HUES64 (cell line): ENCODE measurements at regions not wholly inside any gene's neighbourhood (a gene's known extent, or its start where the extent isn't known, plus 50 kb on each side); places are given as distances from the start of the nearest gene placed in this dataset.

Experiments
- H3K27ac ChIP-seq: 2 replicates; pipeline ENCODE4 v1.7.0; 2013; ENCODE audit warnings: low read depth, low read length, inconsistent platforms
- H3K27me3 ChIP-seq: 2 replicates; pipeline ENCODE4 v1.6.1; 2013; ENCODE audit warnings: mild to moderate bottlenecking, low read length; ENCODE audit not compliant: insufficient read depth
- H3K36me3 ChIP-seq: 2 replicates; pipeline ENCODE4 v1.6.1; 2013; ENCODE audit warnings: mild to moderate bottlenecking, low read length; ENCODE audit not compliant: insufficient read depth
- H3K4me1 ChIP-seq: 2 replicates; pipeline ENCODE4 v1.6.1; 2013; ENCODE audit warnings: mild to moderate bottlenecking, low read length, moderate library complexity; ENCODE audit not compliant: insufficient read depth
- H3K4me3 ChIP-seq: 2 replicates; pipeline ENCODE4 v1.5.1; 2013; ENCODE audit warnings: mild to moderate bottlenecking, low read length, moderate library complexity
- H3K9ac ChIP-seq: 2 replicates; pipeline ENCODE4 v1.6.1; 2013; ENCODE audit warnings: mild to moderate bottlenecking, low read depth, low read length
- H3K9me3 ChIP-seq: 2 replicates; pipeline ENCODE4 v1.6.1; 2013; ENCODE audit warnings: low read depth, low read length; ENCODE audit not compliant: insufficient read depth
- WGBS: fragments of 150-250, 120-280 bp; methylation state at CpG from one replicate; pipeline ENCODE4 v1.1.7; 2013; ENCODE audit warnings: missing lambda C conversion rate; 5-methylcytosine and 5-hydroxymethylcytosine counted together

DNA sequence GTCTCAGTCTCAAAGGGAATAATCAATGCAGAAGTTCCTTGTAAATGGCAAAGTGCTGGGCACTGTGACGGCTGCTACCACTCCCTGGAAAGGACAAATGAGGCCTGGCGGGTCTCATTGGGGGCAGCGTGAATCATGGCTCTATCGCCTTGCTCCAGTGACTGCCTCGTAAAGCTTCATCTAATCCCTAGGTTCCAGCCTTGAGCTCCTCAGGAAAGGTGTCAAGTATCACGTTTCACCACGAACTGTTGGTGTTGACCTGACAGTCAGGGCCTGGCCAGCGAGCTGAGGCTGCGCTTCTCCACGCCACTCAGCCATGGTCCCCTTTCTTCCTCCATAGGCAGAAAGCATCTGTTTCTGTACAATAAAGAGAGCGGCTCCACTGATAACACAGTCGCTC lies 126.7 kb upstream of the ZNF32 start:
- Histone ChIP-seq H3K27me3 (no peaks in the 10 kb centered on the region), H3K9ac (no peak overlapping the region), H3K4me3 (no peak overlapping the region), H3K36me3 (no peaks in the 10 kb centered on the region), H3K4me1 (no peaks in the 10 kb centered on the region), H3K9me3 (no peaks in the 10 kb centered on the region), H3K27ac (no peak overlapping the region)
- 86% methylated on average over 12 of the region's 12 CpGs for WGBS

DNA sequence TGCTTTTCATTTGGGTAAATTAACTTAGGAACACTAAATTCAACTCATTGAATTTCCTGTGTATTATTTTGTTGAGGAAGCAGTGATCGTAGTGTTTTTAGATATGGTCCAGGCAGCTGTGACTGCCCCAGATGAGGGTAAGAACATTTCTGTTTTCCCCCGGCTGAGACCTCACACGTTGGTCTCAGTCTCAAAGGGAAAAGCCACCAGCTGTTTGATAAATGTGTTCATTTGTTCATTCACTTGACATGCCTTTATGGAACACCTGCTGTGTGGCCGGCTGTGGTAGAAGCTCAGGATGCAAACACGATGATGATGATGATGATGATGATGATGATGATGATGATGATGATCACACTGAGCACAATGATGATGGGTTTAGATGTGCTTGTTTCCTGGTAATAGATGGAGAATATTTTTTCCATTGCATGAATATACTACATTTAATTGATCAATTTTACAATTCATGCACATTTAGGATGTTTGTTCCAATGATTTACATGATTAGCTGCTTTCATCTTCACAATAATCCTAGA lies 125.6 kb upstream of the ZNF32 start:
- H3K4me1 ChIP-seq, result no peaks in the 10 kb centered on the region
- no peaks in the 10 kb centered on the region for H3K27me3 ChIP-seq
- 91% methylated on average over 5 of the region's 5 CpGs for WGBS
- H3K36me3 ChIP-seq, result no peaks in the 10 kb centered on the region
- H3K27ac ChIP-seq, result no peak overlapping the region
- no peaks in the 10 kb centered on the region for H3K9me3 ChIP-seq
- H3K9ac ChIP-seq, result no peak overlapping the region
- H3K4me3 ChIP-seq, result no peak overlapping the region

DNA sequence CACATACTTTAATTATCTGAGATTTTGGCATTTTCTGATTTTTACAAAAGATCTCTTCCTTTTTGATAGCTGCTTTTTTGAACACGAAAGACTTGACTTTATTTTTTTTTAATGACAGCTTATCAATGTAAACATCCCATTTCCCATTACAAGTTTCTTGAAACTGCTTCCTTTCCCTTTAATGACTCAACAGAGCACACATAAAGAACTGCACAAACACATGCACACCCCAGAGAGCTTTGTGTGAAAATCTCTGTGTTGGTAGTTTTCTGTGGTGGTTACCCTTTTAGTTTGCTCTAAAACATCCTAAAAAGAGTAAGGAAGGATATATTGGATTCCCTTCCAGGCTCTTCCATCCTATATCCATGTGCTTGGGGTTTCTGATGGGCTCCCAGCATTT lies 125.1 kb upstream of the ZNF32 start:
- H3K27ac ChIP-seq, result no peak overlapping the region
- WGBS, result 100% methylated on average over 1 of the region's 1 CpG

DNA sequence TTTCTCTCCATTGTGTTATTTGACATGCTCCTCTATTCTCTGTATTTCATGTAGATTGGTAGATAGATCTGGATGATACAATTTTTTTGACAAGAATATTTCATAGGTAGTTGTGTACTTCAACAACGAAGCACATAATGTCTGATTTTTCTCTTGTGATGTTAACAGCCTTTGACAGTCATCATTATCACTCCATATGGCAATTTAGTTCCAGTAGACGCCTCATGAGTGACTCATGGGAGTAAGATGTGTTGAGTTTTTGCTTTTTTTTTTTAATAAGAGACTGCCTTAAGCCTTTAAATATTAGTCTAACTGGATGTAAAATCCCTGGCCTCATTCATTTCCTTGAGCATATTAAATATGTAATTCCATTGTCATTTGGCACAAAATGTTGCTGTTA lies 123.5 kb upstream of the ZNF32 start:
- H3K9ac ChIP-seq, result no peak overlapping the region
- H3K4me3 ChIP-seq, result no peak overlapping the region
- H3K36me3 ChIP-seq, result no peaks in the 10 kb centered on the region
- no peaks in the 10 kb centered on the region for H3K9me3 ChIP-seq
- no peaks in the 10 kb centered on the region for H3K27me3 ChIP-seq
- no peaks in the 10 kb centered on the region for H3K4me1 ChIP-seq
- WGBS, result 100% methylated on average over 1 of the region's 2 CpGs
- H3K27ac ChIP-seq, result no peak overlapping the region

More for the DNA sequence above, 125.1 kb upstream of the ZNF32 start:
- no peaks in the 10 kb centered on the region for H3K36me3 ChIP-seq
- H3K4me3 ChIP-seq, result no peak overlapping the region
- H3K9ac ChIP-seq, result no peak overlapping the region
- no peaks in the 10 kb centered on the region for H3K9me3 ChIP-seq
- no peaks in the 10 kb centered on the region for H3K27me3 ChIP-seq
- no peaks in the 10 kb centered on the region for H3K4me1 ChIP-seq

DNA sequence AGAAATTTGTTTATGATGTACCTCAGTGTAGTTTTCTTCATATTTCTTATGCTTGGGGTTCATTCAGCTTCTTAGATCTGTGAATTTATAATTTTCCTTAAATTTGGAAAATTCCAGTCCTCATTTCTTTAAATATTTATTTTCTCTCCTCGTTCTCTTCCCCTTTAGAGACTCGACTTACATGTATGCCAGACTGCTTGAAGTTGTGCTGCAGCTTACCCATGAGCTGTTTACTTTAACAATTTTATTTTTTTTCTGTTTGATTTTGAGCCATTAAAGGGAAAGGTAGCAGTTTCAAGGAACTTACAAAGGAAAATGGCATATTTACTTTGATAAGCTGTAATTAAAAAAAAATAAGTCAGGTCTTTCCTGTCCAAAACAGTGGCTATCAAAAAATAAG lies 123.0 kb upstream of the ZNF32 start:
- Histone ChIP-seq H3K9me3 (no peaks in the 10 kb centered on the region), H3K9ac (no peak overlapping the region), H3K27me3 (no peaks in the 10 kb centered on the region), H3K4me1 (no peaks in the 10 kb centered on the region), H3K36me3 (no peaks in the 10 kb centered on the region), H3K4me3 (no peak overlapping the region), H3K27ac (no peak overlapping the region)
- 84% methylated on average over 2 of the region's 2 CpGs for WGBS

DNA sequence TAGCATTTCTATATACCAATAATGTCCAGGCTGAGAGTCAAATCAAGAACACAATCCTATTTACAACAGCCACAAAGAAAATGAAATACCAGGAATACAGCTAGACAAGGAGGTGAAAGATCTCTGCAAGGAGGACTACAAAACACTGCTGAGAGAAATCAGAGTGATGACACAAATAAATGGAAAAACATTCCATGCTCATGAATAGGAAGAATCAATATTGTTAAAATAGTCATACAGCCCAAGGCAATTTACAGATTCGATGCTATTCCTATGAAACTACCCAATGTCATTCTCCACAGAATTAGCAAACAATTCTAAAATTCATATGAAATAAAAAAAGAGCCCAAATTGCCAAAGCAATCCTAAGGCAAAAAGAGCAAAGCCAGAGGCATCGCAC lies 116.8 kb upstream of the ZNF32 start:
- Histone ChIP-seq H3K4me3 (no peak overlapping the region), H3K36me3 (no peaks in the 10 kb centered on the region), H3K27me3 (no peaks in the 10 kb centered on the region), H3K27ac (no peak overlapping the region), H3K9ac (no peak overlapping the region), H3K4me1 (no peaks in the 10 kb centered on the region), H3K9me3 (no peaks in the 10 kb centered on the region)
- 85% methylated on average over 2 of the region's 2 CpGs for WGBS

DNA sequence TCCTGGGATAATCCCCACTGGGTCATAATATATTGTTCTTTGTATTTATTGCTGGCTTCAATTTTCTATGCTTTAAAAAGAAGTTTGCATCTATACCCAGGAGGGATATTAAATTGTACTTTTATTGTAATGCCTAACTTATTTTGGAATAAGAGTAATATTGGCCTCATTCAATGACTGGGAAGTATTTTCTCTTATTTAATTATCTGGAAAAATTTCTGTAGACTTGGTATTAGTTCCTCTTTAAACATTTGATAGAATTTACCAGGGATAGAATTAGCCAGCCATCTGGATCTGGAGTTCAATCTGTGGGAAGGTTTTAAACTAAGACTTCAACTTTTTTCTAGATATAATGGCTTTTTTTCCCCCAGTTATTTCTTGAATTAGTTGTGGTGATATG lies 115.2 kb upstream of the ZNF32 start:
- no peaks in the 10 kb centered on the region for H3K27me3 ChIP-seq
- H3K9me3 ChIP-seq, result no peaks in the 10 kb centered on the region
- H3K4me3 ChIP-seq, result no peak overlapping the region
- H3K4me1 ChIP-seq, result no peaks in the 10 kb centered on the region
- no peak overlapping the region for H3K27ac ChIP-seq
- H3K36me3 ChIP-seq, result no peaks in the 10 kb centered on the region
- H3K9ac ChIP-seq, result no peak overlapping the region

DNA sequence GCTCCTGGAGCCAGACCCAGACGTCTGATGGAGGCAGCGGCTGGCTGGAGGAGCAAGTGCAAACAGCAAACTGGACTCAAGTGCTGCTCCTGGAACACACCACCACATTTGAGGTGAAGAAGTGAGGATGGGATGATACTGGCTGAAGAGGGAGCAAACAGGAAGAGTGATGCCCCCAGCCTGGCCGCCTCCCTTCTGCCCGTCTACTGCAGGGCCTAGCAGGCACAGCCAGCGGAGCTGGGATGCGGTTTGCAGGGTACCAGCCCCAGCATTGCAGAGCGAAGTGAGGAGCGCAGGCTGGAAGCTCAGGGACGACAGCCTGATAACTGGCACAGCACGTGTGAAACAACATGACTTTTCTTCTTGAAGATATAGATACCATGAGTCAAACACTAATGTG lies 111.8 kb upstream of the ZNF32 start:
- 92% methylated on average over 10 of the region's 10 CpGs for WGBS
- H3K9me3 ChIP-seq, result no peaks in the 10 kb centered on the region
- no peak overlapping the region for H3K9ac ChIP-seq
- peaks cover 7% of the 10 kb centered on the region; the same call in 1 of the 2 replicates for H3K4me1 ChIP-seq
- H3K27me3 ChIP-seq, result peaks cover 10% of the 10 kb centered on the region
- no peak overlapping the region for H3K27ac ChIP-seq
- no peaks in the 10 kb centered on the region for H3K36me3 ChIP-seq
- H3K4me3 ChIP-seq, result no peak overlapping the region

DNA sequence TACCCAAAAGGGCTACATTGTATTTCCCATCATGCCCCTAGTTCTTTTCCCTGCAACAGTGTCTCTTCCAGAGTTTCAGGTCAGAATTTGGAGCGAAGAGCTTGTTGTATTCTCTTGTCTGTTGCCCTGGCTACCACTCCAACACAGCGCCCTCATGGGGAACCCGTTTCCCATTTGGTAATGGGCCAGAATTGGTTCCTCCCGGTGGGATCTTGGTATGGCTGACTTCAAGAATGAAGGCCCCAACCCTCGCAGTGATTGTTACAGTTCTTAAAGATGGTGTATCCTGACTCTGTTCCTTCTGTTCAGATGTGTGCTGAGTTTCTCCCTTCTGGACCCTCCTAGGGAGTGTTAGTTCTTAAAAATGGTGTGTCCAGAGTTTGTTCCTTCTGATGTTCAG lies 110.5 kb upstream of the ZNF32 start:
- no peak overlapping the region for H3K27ac ChIP-seq
- no peak overlapping the region for H3K4me3 ChIP-seq
- peaks cover 14% of the 10 kb centered on the region; the same call in 1 of the 2 replicates for H3K4me1 ChIP-seq
- H3K36me3 ChIP-seq, result no peaks in the 10 kb centered on the region
- H3K9me3 ChIP-seq, result no peaks in the 10 kb centered on the region
- H3K9ac ChIP-seq, result no peak overlapping the region
- 83% methylated on average over 5 of the region's 5 CpGs for WGBS
- H3K27me3 ChIP-seq, result peaks cover 16% of the 10 kb centered on the region

DNA sequence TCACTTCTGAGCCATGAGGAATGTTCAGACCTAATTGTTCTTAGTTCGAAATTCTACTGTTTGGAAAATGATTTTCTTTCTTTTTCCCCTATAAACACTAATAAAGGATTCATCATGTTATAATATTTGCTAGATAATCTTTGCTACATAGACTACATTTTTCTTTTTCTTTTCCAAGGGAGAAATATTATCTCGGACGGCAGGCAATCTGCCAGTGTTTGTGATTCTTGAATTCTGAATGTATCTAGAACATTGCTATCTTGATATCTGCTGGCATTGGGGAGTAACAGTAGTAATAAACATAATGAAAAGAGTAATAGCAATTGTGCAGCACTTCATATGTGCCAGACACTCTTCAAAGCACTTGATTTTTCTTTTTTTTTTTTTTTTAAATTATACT lies 107.7 kb upstream of the ZNF32 start:
- H3K4me3 ChIP-seq, result no peak overlapping the region
- peaks cover 14% of the 10 kb centered on the region; the same call in 1 of the 2 replicates for H3K4me1 ChIP-seq
- no peak overlapping the region for H3K9ac ChIP-seq
- H3K9me3 ChIP-seq, result no peaks in the 10 kb centered on the region
- WGBS, result 100% methylated on average over 2 of the region's 3 CpGs
- H3K27ac ChIP-seq, result no peak overlapping the region
- H3K27me3 ChIP-seq, result peaks cover 27% of the 10 kb centered on the region
- H3K36me3 ChIP-seq, result no peaks in the 10 kb centered on the region

DNA sequence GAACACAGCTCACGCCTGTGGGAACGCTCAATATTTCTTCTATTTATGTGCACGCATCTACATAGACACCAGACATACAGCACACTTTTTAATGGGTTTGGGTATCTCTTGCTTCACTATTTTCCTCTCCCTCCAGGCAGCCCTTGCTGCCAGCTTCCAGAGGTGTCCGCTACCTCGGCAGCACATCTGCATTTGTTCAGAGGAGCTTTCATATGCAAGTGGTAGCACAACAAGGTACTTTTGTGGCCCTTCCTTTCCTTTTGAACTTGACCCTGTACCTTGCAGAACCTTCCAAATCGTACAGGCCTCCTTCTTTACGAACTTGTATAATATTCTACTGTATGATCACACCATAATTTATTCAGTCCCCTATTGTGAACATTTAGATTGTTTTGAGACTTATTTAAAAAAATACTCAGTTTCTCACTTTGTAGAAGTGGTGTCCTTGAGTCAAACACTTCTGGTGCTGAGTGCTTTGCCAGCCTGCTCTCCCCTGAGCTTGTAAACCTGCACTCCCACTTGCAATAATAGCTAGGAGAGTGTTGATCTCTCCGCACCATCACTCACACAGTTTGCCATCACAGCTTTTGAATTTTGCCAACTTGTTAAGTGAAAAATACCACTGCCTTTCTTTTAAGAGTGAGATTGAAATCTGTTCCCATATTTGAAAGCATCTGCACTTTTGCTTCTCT lies 106.0 kb upstream of the ZNF32 start:
- H3K4me3 ChIP-seq, result no peak overlapping the region
- H3K9me3 ChIP-seq, result no peaks in the 10 kb centered on the region
- H3K27ac ChIP-seq, result no peak overlapping the region
- WGBS, result 17% methylated on average over 7 of the region's 8 CpGs
- peaks cover 14% of the 10 kb centered on the region; the same call in 1 of the 2 replicates for H3K4me1 ChIP-seq
- H3K27me3 ChIP-seq, result peaks cover 27% of the 10 kb centered on the region
- no peak overlapping the region for H3K9ac ChIP-seq
- H3K36me3 ChIP-seq, result no peaks in the 10 kb centered on the region
